SK-N-MC (cell line): ENCODE measurements at regions not wholly inside any gene's neighbourhood (a gene's known extent, or its start where the extent isn't known, plus 50 kb on each side); places are given as distances from the start of the nearest gene placed in this dataset.

Experiments
- EZH2 ChIP-seq: fragments of 200-600 bp; sonication (generic); IDR thresholded peaks from one replicate; pipeline ENCODE4 v1.6.1; 2017; ENCODE audit warnings: antibody characterized with exemption
- POLR2AphosphoS5 ChIP-seq: IDR thresholded peaks from 2 replicates; pipeline ENCODE4 v1.6.1; 2012; ENCODE audit warnings: mild to moderate bottlenecking, low read depth, low read length, borderline replicate concordance

- TF ChIP-seq POLR2AphosphoS5 (no peak), EZH2 (no peak)
Observed at GRCh38 chr18:66894851-66895250, 291.0 kb upstream of the CDH19 start.
